HK-2 (cell line): ENCODE measurements at regions not wholly inside any gene's neighbourhood (a gene's known extent, or its start where the extent isn't known, plus 50 kb on each side); places are given as distances from the start of the nearest gene placed in this dataset.

Experiments
- DNase-seq: peaks from one replicate; pipeline ENCODE4 v3.0.0-alpha.2; 2018; ENCODE audit not compliant: unreplicated experiment

- no peak for DNase-seq
Observed at GRCh38 chr13:65035302-65035701, 2194.8 kb downstream of the PCDH9 start.

DNA sequence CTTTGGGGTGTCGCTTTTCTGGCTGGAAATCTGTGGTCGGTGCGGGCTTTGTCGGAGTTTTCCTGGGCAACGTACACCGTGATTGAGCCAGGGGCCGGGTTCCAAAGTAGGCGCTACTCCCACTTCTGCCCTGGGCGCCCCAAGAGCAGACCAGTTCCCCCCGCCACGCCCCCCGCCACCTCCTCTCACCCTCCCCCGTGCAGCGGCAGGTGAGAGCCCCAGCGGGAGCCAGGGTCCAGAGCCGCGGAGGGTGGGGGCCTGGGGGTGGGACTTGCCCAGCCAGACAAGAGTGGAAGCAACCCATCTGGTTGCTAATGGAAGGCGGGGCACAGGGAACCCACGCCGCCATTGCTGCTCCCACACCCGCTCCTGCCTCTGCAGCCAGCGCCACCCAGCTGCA lies 2195.9 kb downstream of the PCDH9 start:
- DNase-seq, result no peak

- DNase-seq, result no peak
Observed at GRCh38 chr13:65032825-65033224, 2197.3 kb downstream of the PCDH9 start.

- DNase-seq, result no peak
Observed at GRCh38 chr13:65028101-65028500, 2202.0 kb downstream of the PCDH9 start.

DNA sequence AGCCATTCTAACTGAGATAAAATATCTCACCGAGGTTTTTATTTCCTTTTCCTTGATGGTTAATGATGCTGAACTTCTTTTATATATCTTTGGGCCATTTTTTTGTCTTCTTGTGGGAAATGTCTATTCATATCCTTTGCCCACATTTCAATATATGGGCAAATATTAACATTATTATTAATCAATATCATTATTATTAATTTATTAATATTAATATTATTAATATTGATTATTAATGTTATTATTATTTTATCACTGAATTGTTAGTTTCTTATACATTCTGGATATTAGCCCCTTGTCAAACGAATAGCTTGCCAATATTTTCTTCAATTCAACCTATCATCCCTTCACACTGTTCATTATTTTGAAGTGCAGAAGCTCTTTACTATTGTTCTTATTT lies 2203.6 kb downstream of the PCDH9 start:
- DNase-seq, result no peak

GRCh38 chr13:65011378-65011777 lies 2218.8 kb downstream of the PCDH9 start:
- no peak for DNase-seq

DNA sequence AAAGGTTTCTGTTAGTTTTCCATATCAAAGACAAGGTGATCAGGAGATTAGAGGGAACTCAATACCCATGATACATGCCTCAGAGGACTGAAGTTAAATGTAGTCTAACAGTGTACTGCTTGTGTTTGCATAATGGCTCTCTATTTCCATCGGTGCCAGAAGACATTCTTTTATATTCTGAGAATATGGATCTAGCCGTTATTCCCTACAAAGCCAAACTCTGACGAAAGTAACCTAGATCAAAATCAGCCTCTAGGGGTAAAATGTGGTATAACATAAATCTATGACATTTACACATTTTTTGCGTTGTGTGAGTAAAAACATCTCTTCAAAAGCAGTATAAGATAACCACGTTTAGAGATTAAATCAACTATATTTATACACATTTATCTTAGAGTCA lies 2232.7 kb downstream of the PCDH9 start:
- no peak for DNase-seq

DNA sequence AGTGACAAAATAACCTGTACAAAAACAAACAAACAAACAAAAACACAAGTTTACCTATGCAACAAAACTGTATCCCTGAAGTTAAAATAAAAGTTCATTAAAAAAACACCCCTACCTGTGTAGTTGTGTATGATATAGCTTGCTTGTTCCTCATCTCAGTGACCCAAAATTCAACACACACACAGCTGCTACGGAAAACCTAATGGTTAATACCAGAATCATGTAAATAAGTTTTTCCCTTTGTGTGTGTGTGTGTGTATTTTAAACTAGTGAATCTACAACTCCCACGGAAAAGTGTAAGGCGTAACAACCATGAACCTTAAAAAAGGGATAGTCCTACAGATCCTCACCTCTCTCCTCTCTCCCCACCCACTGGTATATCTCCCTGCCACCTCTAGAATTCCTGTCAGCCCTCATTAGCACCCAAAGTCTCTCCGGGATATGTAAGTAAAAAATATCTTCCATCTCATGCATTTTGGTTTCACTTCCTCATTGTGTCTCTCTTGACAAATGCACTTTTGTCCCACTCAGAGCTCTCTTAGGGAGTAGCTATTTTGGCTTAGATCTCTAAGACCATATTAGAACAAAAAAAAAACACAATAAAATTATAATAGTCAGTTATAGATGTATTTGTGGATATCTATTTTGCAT lies 2236.5 kb downstream of the PCDH9 start:
- DNase-seq, result no peak

DNA sequence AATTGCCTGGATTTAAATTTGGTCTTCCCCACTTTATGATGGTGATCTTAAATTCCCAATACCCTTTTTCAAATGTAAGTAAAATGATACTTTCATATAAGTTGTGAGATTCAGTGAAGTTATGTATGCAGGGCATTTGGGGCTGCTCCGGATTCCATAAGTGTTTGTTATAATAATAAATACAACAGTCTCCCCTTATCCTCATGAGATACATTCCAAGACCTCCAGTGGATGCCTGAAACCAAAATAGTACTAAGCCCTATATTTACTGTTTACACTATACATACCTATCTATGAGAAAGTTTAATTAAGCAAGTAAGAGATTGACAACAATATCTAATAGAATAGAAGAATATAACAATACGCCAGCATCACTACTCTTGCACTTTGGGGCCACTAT lies 2237.8 kb downstream of the PCDH9 start:
- no peak for DNase-seq

GRCh38 chr13:64985075-64985474 lies 2245.1 kb downstream of the PCDH9 start:
- DNase-seq, result no peak

GRCh38 chr13:64962404-64962803 lies 2267.7 kb downstream of the PCDH9 start:
- DNase-seq, result no peak

DNA sequence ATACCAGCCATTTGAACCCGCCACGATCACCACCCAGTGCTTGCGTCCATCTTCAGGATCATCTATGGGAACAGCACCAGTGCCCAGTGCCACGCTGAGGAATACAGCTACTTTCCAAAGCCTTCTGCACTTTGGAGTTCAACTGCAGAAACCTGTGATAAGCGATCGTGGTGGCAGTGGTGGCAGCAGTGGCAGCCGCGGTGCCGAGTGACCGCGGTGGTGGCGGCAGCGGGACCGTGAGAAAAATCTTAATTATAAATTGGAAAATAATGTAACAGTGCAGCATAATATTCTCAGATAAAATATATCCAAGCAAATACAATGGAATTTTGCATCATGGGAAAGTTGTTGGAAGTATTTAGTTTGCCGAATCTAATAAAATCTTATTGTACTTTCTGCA lies 2270.9 kb downstream of the PCDH9 start:
- no peak for DNase-seq

DNA sequence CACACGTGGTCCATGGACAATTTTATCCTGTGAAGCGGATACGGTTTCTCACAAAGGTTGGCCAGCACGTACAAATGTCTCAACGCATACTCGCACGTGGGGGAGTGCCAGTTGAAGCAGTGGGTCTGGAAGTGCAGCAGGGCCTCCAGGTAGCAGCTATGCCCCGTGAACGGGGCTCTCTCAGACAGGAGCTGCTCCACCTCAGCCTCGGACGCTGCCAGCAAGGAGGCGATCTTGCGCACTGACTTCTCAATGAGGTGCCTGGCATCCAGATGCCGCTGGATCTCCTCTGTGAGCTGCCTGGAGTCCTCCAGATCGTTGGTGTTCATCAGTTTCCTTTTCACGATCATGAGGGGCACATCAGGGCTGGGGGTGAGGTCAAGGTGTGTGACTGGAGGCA lies 2272.0 kb downstream of the PCDH9 start:
- no peak for DNase-seq

GRCh38 chr13:64938660-64939059 lies 2291.5 kb downstream of the PCDH9 start:
- DNase-seq, result no peak

DNA sequence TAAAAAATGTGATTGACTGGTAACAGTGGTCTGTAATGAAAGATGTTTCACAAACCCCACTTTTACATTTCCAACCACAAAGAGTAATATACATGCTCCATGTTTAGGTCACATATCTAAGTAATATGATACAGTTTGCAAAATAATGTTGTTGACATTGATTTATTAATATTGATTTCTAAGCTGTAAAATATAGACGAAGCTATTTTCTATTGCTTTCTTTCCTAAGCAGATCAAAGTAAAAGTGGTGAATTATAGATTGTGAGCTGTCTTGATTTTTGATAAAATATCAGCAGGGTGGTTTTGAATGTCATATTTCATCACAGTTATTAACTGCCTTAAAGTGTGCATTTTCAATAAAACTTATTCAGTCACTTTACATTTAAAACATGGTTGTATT lies 2292.8 kb downstream of the PCDH9 start:
- no peak for DNase-seq

DNA sequence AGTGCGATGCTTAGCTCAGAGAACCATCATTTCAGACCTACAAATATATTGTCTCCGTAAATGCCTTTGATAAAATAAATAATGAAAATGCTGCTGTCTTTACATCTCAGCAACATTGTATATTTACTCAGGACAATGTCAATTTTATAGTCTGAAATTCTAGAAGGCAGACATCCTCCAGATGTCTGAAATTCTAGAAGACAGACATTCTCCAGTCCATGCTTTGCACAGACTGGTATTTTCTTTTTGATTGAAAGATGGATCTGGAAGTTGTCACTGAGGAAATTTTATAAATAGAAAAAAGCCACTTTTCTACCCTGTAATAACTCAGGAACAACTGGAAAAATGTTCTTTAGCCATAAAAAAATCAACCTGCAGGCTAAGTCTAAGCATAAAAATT lies 2293.3 kb downstream of the PCDH9 start:
- DNase-seq, result no peak

- DNase-seq, result no peak
Observed at GRCh38 chr13:64935441-64935840, 2294.7 kb downstream of the PCDH9 start.

DNA sequence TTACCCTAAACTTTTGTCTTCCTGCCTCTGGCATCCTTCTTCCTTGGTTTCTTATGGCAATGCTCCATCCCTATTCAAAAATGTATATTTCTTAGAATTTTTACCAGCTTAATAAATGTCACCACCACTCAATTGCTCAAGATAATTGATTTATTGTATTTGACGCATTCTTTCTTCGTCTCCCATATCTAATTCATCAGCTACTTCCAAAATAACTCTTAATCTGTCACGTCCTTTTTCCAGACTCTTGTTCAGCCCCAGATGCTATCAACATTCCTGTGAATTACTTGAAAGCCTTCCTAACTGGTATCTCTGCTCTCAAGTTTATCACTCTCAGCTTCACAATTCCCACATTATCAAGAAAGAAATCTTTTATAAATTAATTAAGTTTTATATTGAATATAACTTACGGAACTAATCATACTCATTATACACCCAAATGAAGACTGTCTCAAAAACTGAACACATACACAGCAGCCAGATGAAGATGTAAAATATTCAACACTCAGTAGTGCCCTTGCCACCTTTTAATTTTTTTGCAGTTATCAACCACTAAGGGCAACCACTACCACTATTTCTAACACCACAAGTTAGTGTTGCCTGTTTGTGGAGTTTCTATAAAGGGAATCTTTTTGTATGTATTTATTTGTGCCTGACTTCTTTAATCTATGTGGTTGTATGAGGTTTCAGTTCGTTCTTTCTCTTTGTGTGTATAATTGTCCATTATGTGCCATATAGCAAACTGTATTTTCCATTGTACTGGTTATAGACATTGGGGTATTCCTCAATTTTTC lies 2295.4 kb downstream of the PCDH9 start:
- DNase-seq, result no peak

DNA sequence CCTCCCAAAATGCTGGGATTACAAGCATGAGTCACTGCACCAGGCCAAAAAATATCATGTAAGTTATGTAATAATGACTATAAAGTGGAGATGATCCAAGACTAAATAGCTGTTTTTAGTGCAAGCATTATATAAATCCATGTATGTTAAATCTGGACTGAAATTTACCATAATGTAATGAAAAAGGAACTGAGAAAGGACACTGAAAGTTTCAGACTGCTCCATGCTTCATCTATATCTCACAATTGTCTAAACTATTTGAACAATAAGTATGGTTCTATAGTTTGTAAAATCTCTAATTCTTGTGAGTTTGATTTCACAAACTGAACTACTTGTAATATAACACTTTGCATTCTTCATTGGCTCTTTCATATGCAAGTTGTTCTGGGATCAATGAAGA lies 2299.5 kb downstream of the PCDH9 start:
- DNase-seq, result no peak

GRCh38 chr13:64928696-64929499 lies 2301.2 kb downstream of the PCDH9 start:
- DNase-seq, result peak; percentile 20

DNA sequence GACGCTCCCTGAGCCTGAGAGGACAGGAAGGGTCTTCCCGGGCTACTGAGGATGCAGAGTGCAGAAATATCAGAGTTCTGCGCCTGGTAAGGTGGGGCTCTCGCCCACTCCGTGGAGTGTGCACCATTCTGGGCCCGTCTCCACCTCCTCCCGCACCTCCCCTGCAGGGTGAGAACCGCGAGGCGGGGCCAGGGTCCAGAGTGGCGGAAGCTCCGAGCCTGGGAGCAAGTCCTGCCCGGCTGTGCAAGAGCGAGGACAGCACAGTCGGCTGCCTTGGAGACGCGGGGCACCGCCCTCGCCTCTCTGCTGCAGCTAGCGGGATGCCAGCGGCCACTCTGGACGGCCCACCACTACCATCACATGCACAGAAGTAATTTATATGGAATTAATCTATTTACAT lies 2304.4 kb downstream of the PCDH9 start:
- no peak for DNase-seq

- DNase-seq, result no peak
Observed at GRCh38 chr13:64925284-64925683, 2304.9 kb downstream of the PCDH9 start.

DNA sequence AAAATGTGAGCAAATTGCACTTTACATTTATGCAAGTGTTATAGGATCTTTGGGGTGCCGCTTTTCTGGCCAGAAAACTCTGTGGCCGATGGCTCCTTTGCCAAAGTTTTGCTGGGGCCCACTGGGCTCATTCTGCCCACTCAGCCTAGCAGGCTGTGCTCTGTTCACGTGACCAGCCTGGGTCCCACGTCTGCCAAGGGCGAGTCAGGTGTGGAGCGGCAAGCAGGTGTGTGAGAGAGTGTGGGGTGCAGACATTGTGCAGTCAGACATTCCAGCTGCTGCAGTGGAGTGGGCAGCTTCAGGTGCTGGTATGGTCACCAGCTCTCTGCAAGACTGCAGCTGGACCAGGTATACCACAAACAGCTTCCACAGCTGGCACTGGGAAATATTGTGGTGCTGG lies 2305.7 kb downstream of the PCDH9 start:
- DNase-seq, result no peak
